H9 (cell line): ENCODE measurements at regions not wholly inside any gene's neighbourhood (a gene's known extent, or its start where the extent isn't known, plus 50 kb on each side); places are given as distances from the start of the nearest gene placed in this dataset.

Source experiments
- DNase-seq: peaks from one replicate; pipeline ENCODE4 v3.0.0-alpha.2; 2017
- H2AFZ ChIP-seq: one replicate; pipeline ENCODE4 v1.6.1; 2013; ENCODE audit warnings: mild to moderate bottlenecking, low read length, control low read depth, moderate library complexity
- H2AK5ac ChIP-seq: 2 replicates; pipeline ENCODE4 v1.6.1; 2013; ENCODE audit warnings: low read length, control low read depth, mixed read lengths; ENCODE audit not compliant: insufficient read length
- H2BK120ac ChIP-seq: one replicate; pipeline ENCODE4 v1.6.1; 2013; ENCODE audit warnings: low read depth, mild to moderate bottlenecking, low read length, control low read depth, inconsistent platforms; ENCODE audit not compliant: poor library complexity, severe bottlenecking
- H2BK12ac ChIP-seq: 2 replicates; pipeline ENCODE4 v1.6.1; 2013; ENCODE audit warnings: low read length, control low read depth, mixed read lengths, low read depth; ENCODE audit not compliant: insufficient read length
- H2BK15ac ChIP-seq: 2 replicates; pipeline ENCODE4 v1.6.1; 2013; ENCODE audit warnings: low read depth, low read length, control low read depth
- H2BK20ac ChIP-seq: one replicate; pipeline ENCODE4 v1.6.1; 2013; ENCODE audit warnings: low read depth, mild to moderate bottlenecking, low read length, control low read depth, inconsistent platforms; ENCODE audit not compliant: poor library complexity, severe bottlenecking
- H2BK5ac ChIP-seq: 2 replicates; pipeline ENCODE4 v1.6.1; 2013; ENCODE audit warnings: low read length, control low read depth, mixed read lengths; ENCODE audit not compliant: insufficient read length
- H3K14ac ChIP-seq: 2 replicates; pipeline ENCODE4 v1.6.1; 2013; ENCODE audit warnings: low read length, control low read depth; ENCODE audit not compliant: insufficient read depth
- H3K18ac ChIP-seq: 2 replicates; pipeline ENCODE4 v1.6.1; 2013; ENCODE audit warnings: low read depth, mild to moderate bottlenecking, mixed read lengths, low read length, control low read depth; ENCODE audit not compliant: insufficient read length
- H3K23ac ChIP-seq: 2 replicates; pipeline ENCODE4 v1.6.1; 2013; ENCODE audit warnings: low read length, control low read depth, mixed read lengths, low read depth; ENCODE audit not compliant: insufficient read length
- H3K23me2 ChIP-seq: 2 replicates; pipeline ENCODE4 v1.6.1; 2013; ENCODE audit warnings: low read depth, mild to moderate bottlenecking, mixed read lengths, low read length, control low read depth; ENCODE audit not compliant: insufficient read length, poor library complexity, severe bottlenecking
- H3K27ac ChIP-seq: 2 replicates; pipeline ENCODE4 v1.5.1; 2013; ENCODE audit warnings: low read length, control low read depth, mixed read lengths, low read depth; ENCODE audit not compliant: insufficient read length
- H3K27me3 ChIP-seq: 2 replicates; pipeline ENCODE4 v1.6.1; 2013; ENCODE audit warnings: low read length, control low read depth, inconsistent platforms; ENCODE audit not compliant: insufficient read depth
- H3K4ac ChIP-seq: 2 replicates; pipeline ENCODE4 v1.6.1; 2013; ENCODE audit warnings: low read depth, mild to moderate bottlenecking, control low read depth, inconsistent platforms, low read length, moderate library complexity
- H3K4me1 ChIP-seq: 2 replicates; pipeline ENCODE4 v1.6.1; 2013; ENCODE audit warnings: low read length, control low read depth, inconsistent platforms; ENCODE audit not compliant: insufficient read depth
- H3K4me2 ChIP-seq: 2 replicates; pipeline ENCODE4 v1.6.1; 2013; ENCODE audit warnings: low read length, control low read depth, mixed read lengths; ENCODE audit not compliant: insufficient read length, insufficient read depth
- H3K56ac ChIP-seq: 2 replicates; pipeline ENCODE4 v1.6.1; 2013; ENCODE audit warnings: low read depth, mild to moderate bottlenecking, mixed read lengths, low read length, control low read depth; ENCODE audit not compliant: insufficient read length
- H3K79me1 ChIP-seq: 2 replicates; pipeline ENCODE4 v1.6.1; 2013; ENCODE audit warnings: low read depth, mild to moderate bottlenecking, moderate library complexity, low read length, control low read depth, inconsistent platforms; ENCODE audit not compliant: insufficient read depth, poor library complexity, severe bottlenecking
- H3K79me2 ChIP-seq: 2 replicates; pipeline ENCODE4 v1.6.1; 2013; ENCODE audit warnings: low read length, control low read depth, inconsistent platforms; ENCODE audit not compliant: insufficient read depth
- H3K9ac ChIP-seq: 2 replicates; pipeline ENCODE4 v1.6.1; 2013; ENCODE audit warnings: low read length, control low read depth, mixed read lengths; ENCODE audit not compliant: insufficient read length; ENCODE audit errors: extremely low read depth
- H3K9me3 ChIP-seq: one replicate; pipeline ENCODE4 v1.6.1; 2013; ENCODE audit warnings: low read depth, low read length, inconsistent platforms; ENCODE audit not compliant: control insufficient read depth
- H3T11ph ChIP-seq: one replicate; pipeline ENCODE4 v1.6.1; 2013; ENCODE audit warnings: mild to moderate bottlenecking, low read length, control low read depth, inconsistent platforms
- H4K20me1 ChIP-seq: one replicate; pipeline ENCODE4 v1.6.1; 2013; ENCODE audit not compliant: control insufficient read depth, insufficient read length, insufficient read depth
- H4K5ac ChIP-seq: 2 replicates; pipeline ENCODE4 v1.6.1; 2013; ENCODE audit warnings: low read depth, mild to moderate bottlenecking, mixed read lengths, low read length, control low read depth; ENCODE audit not compliant: insufficient read length
- H4K8ac ChIP-seq: replicated peaks from 2 replicates; pipeline ENCODE4 v1.6.1; 2013; ENCODE audit warnings: low read length, control low read depth, mixed read lengths, low read depth; ENCODE audit not compliant: insufficient read length
- H4K91ac ChIP-seq: 2 replicates; pipeline ENCODE4 v1.6.1; 2013; ENCODE audit warnings: low read depth, mild to moderate bottlenecking, moderate library complexity, mixed read lengths, low read length, control low read depth; ENCODE audit not compliant: insufficient read length
- H3K27ac Mint-ChIP-seq, 3 experiments: 2 replicates in 2 of 3; 3 replicates in 1 of 3; pipeline ENCODE4 v1.8.0; 2020 to 2021; ENCODE audit warnings: mixed read lengths in 3 of 3, mild to moderate bottlenecking in 1 of 3, moderate library complexity in 1 of 3
- H3K27me3 Mint-ChIP-seq: 2 replicates; pipeline ENCODE4 v1.8.0; 2021; ENCODE audit warnings: low read depth, mild to moderate bottlenecking, moderate library complexity, mixed read lengths
- H3K36me3 Mint-ChIP-seq, 3 experiments: 2 replicates in 2 of 3; 3 replicates in 1 of 3; pipeline ENCODE4 v1.8.0; 2020 to 2021; ENCODE audit warnings: low read depth in 3 of 3, mixed read lengths in 3 of 3; ENCODE audit not compliant: insufficient read depth in 1 of 3
- H3K4me1 Mint-ChIP-seq, 2 experiments: 2 replicates each; pipeline ENCODE4 v1.8.0; 2020; ENCODE audit warnings: mixed read lengths in 2 of 2
- H3K4me3 Mint-ChIP-seq, 2 experiments: 2 replicates in 1 of 2; 3 replicates in 1 of 2; pipeline ENCODE4 v1.8.0; 2020 to 2021; ENCODE audit warnings: mild to moderate bottlenecking in 2 of 2, mixed read lengths in 2 of 2, moderate library complexity in 1 of 2
- H3K9me3 Mint-ChIP-seq, 2 experiments: 2 replicates in 1 of 2; 3 replicates in 1 of 2; pipeline ENCODE4 v1.8.0; 2020; ENCODE audit warnings: mild to moderate bottlenecking in 2 of 2, mixed read lengths in 2 of 2, moderate library complexity in 1 of 2
- WGBS: extraction: QIAGEN DNeasy Blood & Tissue Kit; methylation state at CpG from one replicate; pipeline ENCODE4 v1.1.7; 2013; ENCODE audit warnings: missing lambda C conversion rate, low lambda C conversion rate, mixed read lengths; ENCODE audit not compliant: insufficient read length; ENCODE audit errors: extremely low coverage; 5-methylcytosine and 5-hydroxymethylcytosine counted together
- TF ChIP-seq, protein P1 (sequence below): fragments of 200-600 bp; sonication (generic); conservative IDR thresholded peaks from 3 replicates; pipeline ENCODE4 v1.8.0; 2021; ENCODE audit warnings: antibody characterized with exemption, mild to moderate bottlenecking

DNA sequence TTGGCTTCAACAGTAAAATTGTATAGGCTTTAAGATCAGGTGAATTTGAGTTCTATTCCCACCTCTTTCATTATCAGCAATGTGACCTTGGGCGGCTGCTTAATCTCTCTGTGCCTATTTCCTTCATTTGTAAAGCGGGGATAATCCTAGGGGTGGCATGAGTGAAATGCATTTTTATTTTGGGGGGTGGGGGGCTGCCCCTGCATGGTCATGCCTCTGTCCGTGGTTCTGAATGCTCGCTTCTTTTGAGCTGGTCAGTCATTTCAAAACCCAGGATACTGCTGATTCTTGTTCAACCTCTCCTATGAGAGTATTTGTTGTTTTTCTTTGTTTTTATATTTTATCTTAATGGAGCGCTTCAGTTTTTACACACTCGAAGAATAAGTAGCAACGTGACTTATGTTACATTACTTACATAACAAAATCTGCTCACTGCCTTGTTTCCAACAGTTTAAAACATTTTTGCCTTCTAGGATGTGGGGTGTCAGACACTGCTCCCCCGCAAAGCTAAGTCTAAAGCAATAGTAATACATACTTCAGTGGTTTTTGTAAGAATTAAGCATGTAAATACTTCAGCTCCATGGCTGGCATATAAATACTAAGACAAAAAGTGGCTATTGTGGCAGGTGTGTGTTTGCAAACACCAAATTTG, 152.6 kb upstream of the PELI1 start:
- H3K9me3 ChIP-seq: no peaks in the 10 kb centered on the region
- peaks cover 3% of the 10 kb centered on the region; the same call in 1 of the 2 replicates for H3K4me1 ChIP-seq
- peaks cover 0 to 4% of the 10 kb centered on the region in 2 experiments; a peak in 2 of 5 replicates for H3K9me3 Mint-ChIP-seq
- H3K9ac ChIP-seq: no peak overlapping the region
- H3K27ac Mint-ChIP-seq: no peak overlapping the region
- H2AK5ac ChIP-seq: no peak overlapping the region
- H4K8ac ChIP-seq: no peak overlapping the region
- no peak overlapping the region for H2BK15ac ChIP-seq
- no peak overlapping the region for H3T11ph ChIP-seq
- TF ChIP-seq, protein P1, sequence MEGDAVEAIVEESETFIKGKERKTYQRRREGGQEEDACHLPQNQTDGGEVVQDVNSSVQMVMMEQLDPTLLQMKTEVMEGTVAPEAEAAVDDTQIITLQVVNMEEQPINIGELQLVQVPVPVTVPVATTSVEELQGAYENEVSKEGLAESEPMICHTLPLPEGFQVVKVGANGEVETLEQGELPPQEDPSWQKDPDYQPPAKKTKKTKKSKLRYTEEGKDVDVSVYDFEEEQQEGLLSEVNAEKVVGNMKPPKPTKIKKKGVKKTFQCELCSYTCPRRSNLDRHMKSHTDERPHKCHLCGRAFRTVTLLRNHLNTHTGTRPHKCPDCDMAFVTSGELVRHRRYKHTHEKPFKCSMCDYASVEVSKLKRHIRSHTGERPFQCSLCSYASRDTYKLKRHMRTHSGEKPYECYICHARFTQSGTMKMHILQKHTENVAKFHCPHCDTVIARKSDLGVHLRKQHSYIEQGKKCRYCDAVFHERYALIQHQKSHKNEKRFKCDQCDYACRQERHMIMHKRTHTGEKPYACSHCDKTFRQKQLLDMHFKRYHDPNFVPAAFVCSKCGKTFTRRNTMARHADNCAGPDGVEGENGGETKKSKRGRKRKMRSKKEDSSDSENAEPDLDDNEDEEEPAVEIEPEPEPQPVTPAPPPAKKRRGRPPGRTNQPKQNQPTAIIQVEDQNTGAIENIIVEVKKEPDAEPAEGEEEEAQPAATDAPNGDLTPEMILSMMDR: no peak
- no peak overlapping the region for H3K14ac ChIP-seq
- H3K79me2 ChIP-seq: no peaks in the 10 kb centered on the region
- H3K18ac ChIP-seq: no peak overlapping the region
- H3K27ac ChIP-seq: no peak overlapping the region
- no peaks in the 10 kb centered on the region for H3K23me2 ChIP-seq
- peaks cover 4 to 20% (median 12%) of the 10 kb centered on the region in 3 experiments; a peak in 5 of 7 replicates for H3K36me3 Mint-ChIP-seq
- H3K4me1 Mint-ChIP-seq: peaks cover 7 to 9% of the 10 kb centered on the region in 2 experiments; a peak in 3 of 4 replicates
- H2AFZ ChIP-seq: no peak overlapping the region
- no peak overlapping the region for H3K4ac ChIP-seq
- H3K27me3 ChIP-seq: no peaks in the 10 kb centered on the region
- H3K4me3 Mint-ChIP-seq: no peak overlapping the region
- H3K4me2 ChIP-seq: no peak overlapping the region
- H2BK12ac ChIP-seq: no peak overlapping the region
- no peak overlapping the region for H3K56ac ChIP-seq
- H4K5ac ChIP-seq: no peak overlapping the region
- H2BK120ac ChIP-seq: no peak overlapping the region
- H3K27me3 Mint-ChIP-seq: peaks cover 5% of the 10 kb centered on the region
- no peak overlapping the region for H3K23ac ChIP-seq
- H2BK20ac ChIP-seq: no peak overlapping the region
- no peaks in the 10 kb centered on the region for H4K20me1 ChIP-seq
- DNase-seq: no peak
- H4K91ac ChIP-seq: no peak overlapping the region
- H3K79me1 ChIP-seq: no peaks in the 10 kb centered on the region
- no CpG with 5 or more reads among the region's 8 CpGs for WGBS
- H2BK5ac ChIP-seq: no peak overlapping the region
